Neural progenitor cell (in vitro differentiated cells): ENCODE measurements at regions not wholly inside any gene's neighbourhood (a gene's known extent, or its start where the extent isn't known, plus 50 kb on each side); places are given as distances from the start of the nearest gene placed in this dataset.

ENCODE experiments used
- DNase-seq: peaks from one replicate; pipeline ENCODE4 v3.0.0-alpha.2; 2016; ENCODE audit warnings: low spot score
- H2AFZ ChIP-seq: fragments of 200-600 bp; sonication (generic); replicated peaks from 2 replicates; pipeline ENCODE4 v1.6.1; 2016; ENCODE audit warnings: antibody characterized with exemption
- H3F3A ChIP-seq: fragments of 200-600 bp; sonication (generic); 2 replicates; pipeline ENCODE4 v1.6.1; 2016; ENCODE audit warnings: antibody characterized with exemption, low read depth
- H3K27ac ChIP-seq: fragments of 200-600 bp; sonication (generic); 2 replicates; pipeline ENCODE4 v1.5.1; 2016; ENCODE audit warnings: mild to moderate bottlenecking
- H3K27me3 ChIP-seq: fragments of 200-600 bp; sonication (generic); 2 replicates; pipeline ENCODE4 v1.6.1; 2016; ENCODE audit warnings: mild to moderate bottlenecking, moderate library complexity
- H3K36me3 ChIP-seq: fragments of 200-600 bp; sonication (generic); 2 replicates; pipeline ENCODE4 v1.5.1; 2016
- H3K4me1 ChIP-seq: fragments of 200-600 bp; sonication (generic); 2 replicates; pipeline ENCODE4 v1.6.1; 2016; ENCODE audit warnings: mixed run types
- H3K4me2 ChIP-seq: fragments of 200-600 bp; sonication (generic); 2 replicates; pipeline ENCODE4 v1.6.1; 2016
- H3K4me3 ChIP-seq: fragments of 200-600 bp; sonication (generic); 2 replicates; pipeline ENCODE4 v1.5.1; 2016
- H3K79me2 ChIP-seq: fragments of 200-600 bp; sonication (generic); 2 replicates; pipeline ENCODE4 v1.6.1; 2016; ENCODE audit warnings: low read depth
- H3K9ac ChIP-seq: fragments of 200-600 bp; sonication (generic); 2 replicates; pipeline ENCODE4 v1.6.1; 2016
- H3K9me3 ChIP-seq: fragments of 200-600 bp; sonication (generic); 2 replicates; pipeline ENCODE4 v1.5.1; 2016; ENCODE audit warnings: low read depth
- H4K20me1 ChIP-seq: fragments of 200-600 bp; sonication (generic); 2 replicates; pipeline ENCODE4 v1.6.1; 2016; ENCODE audit warnings: low read depth
- H3K27ac Mint-ChIP-seq: 3 replicates; pipeline ENCODE4 v1.8.0; 2021; ENCODE audit warnings: mixed read lengths
- H3K27me3 Mint-ChIP-seq: 2 replicates; pipeline ENCODE4 v1.8.0; 2022; ENCODE audit warnings: low read depth, mild to moderate bottlenecking, inconsistent platforms, moderate library complexity, mixed read lengths; ENCODE audit not compliant: insufficient read depth
- H3K36me3 Mint-ChIP-seq: 3 replicates; pipeline ENCODE4 v1.8.0; 2021; ENCODE audit warnings: mixed read lengths
- H3K4me1 Mint-ChIP-seq: 3 replicates; pipeline ENCODE4 v1.8.0; 2021; ENCODE audit warnings: mixed read lengths
- H3K4me3 Mint-ChIP-seq: 3 replicates; pipeline ENCODE4 v1.8.0; 2021; ENCODE audit warnings: mild to moderate bottlenecking, moderate library complexity, mixed read lengths
- H3K9me3 Mint-ChIP-seq: 3 replicates; pipeline ENCODE4 v1.8.0; 2020; ENCODE audit warnings: mixed read lengths
- CTCF ChIP-seq: fragments of 200-600 bp; sonication (generic); IDR thresholded peaks from 2 replicates; pipeline ENCODE4 v1.5.1; 2017; ENCODE audit warnings: antibody characterized with exemption, mild to moderate bottlenecking
- EZH2 ChIP-seq: fragments of 200-600 bp; sonication (generic); IDR thresholded peaks from 2 replicates; pipeline ENCODE4 v1.6.1; 2017; ENCODE audit warnings: antibody characterized with exemption, mild to moderate bottlenecking, moderate library complexity
- EZH2phosphoT487 ChIP-seq: fragments of 200-600 bp; sonication (generic); IDR thresholded peaks from 2 replicates; pipeline ENCODE4 v1.6.1; 2017; ENCODE audit warnings: antibody characterized with exemption

- TF ChIP-seq EZH2 (no peak), EZH2phosphoT487 (no peak), CTCF (no peak)
- Mint-ChIP-seq H3K4me3 (no peak overlapping the region), H3K27me3 (peaks cover 8% of the 10 kb centered on the region), H3K9me3 (peaks cover 2% of the 10 kb centered on the region), H3K36me3 (no peaks in the 10 kb centered on the region), H3K27ac (peak overlapping the region; percentile 59), H3K4me1 (peaks cover 23% of the 10 kb centered on the region)
- Histone ChIP-seq H3K9ac (no peak overlapping the region), H3K4me2 (no peak overlapping the region), H3K36me3 (no peaks in the 10 kb centered on the region), H3K27me3 (no peaks in the 10 kb centered on the region), H4K20me1 (no peaks in the 10 kb centered on the region), H3K79me2 (no peaks in the 10 kb centered on the region), H3F3A (no peaks in the 10 kb centered on the region), H2AFZ (no peak overlapping the region), H3K9me3 (no peaks in the 10 kb centered on the region), H3K27ac (no peak overlapping the region), H3K4me1 (peaks cover 7% of the 10 kb centered on the region), H3K4me3 (no peak overlapping the region)
- DNase-seq = no peak
Measured at GRCh38 chr6:44705596-44705995, 318.1 kb downstream of the CDC5L start.

GRCh38 chr6:44706011-44706410, 318.5 kb downstream of the CDC5L start:
- Histone ChIP-seq H3K4me2 (no peak overlapping the region), H3K79me2 (no peaks in the 10 kb centered on the region), H3K9ac (no peak overlapping the region), H3F3A (no peaks in the 10 kb centered on the region), H3K9me3 (no peaks in the 10 kb centered on the region), H3K27me3 (no peaks in the 10 kb centered on the region), H3K36me3 (no peaks in the 10 kb centered on the region), H3K4me1 (peaks cover 7% of the 10 kb centered on the region), H3K27ac (no peak overlapping the region), H4K20me1 (no peaks in the 10 kb centered on the region), H3K4me3 (no peak overlapping the region), H2AFZ (no peak overlapping the region)
- TF ChIP-seq EZH2phosphoT487 (no peak), EZH2 (no peak), CTCF (no peak)
- peak; percentile 15 for DNase-seq
- peak overlapping the region; percentile 59 for H3K27ac Mint-ChIP-seq
- peaks cover 8% of the 10 kb centered on the region for H3K27me3 Mint-ChIP-seq
- peaks cover 2% of the 10 kb centered on the region for H3K9me3 Mint-ChIP-seq
- H3K4me1 Mint-ChIP-seq = peaks cover 23% of the 10 kb centered on the region
- no peaks in the 10 kb centered on the region for H3K36me3 Mint-ChIP-seq
- H3K4me3 Mint-ChIP-seq = no peak overlapping the region

GRCh38 chr6:44708208-44708607, 320.7 kb downstream of the CDC5L start:
- H3K4me1 ChIP-seq = no peaks in the 10 kb centered on the region
- H3K9me3 ChIP-seq = no peaks in the 10 kb centered on the region
- Mint-ChIP-seq H3K9me3 (peaks cover 2% of the 10 kb centered on the region), H3K4me3 (no peak overlapping the region), H3K27me3 (peaks cover 8% of the 10 kb centered on the region), H3K36me3 (no peaks in the 10 kb centered on the region), H3K27ac (no peak overlapping the region), H3K4me1 (peaks cover 6% of the 10 kb centered on the region)
- H2AFZ ChIP-seq = no peak overlapping the region
- H3F3A ChIP-seq = no peaks in the 10 kb centered on the region
- no peak for TF ChIP-seq EZH2
- TF ChIP-seq CTCF = no peak
- TF ChIP-seq EZH2phosphoT487 = no peak
- no peaks in the 10 kb centered on the region for H4K20me1 ChIP-seq
- no peak overlapping the region for H3K9ac ChIP-seq
- no peak for DNase-seq
- H3K27me3 ChIP-seq = no peaks in the 10 kb centered on the region
- no peak overlapping the region for H3K4me2 ChIP-seq
- H3K79me2 ChIP-seq = no peaks in the 10 kb centered on the region
- H3K4me3 ChIP-seq = no peak overlapping the region
- H3K36me3 ChIP-seq = no peaks in the 10 kb centered on the region
- no peak overlapping the region for H3K27ac ChIP-seq
